Caco-2 (cell line): ENCODE measurements at regions not wholly inside any gene's neighbourhood (a gene's known extent, or its start where the extent isn't known, plus 50 kb on each side); places are given as distances from the start of the nearest gene placed in this dataset.

ENCODE experiments used
- BruUV-seq: library from RNA; stranded (reverse); fragments of 400-500 nt; replicated peaks from 2 replicates; lab custom pipeline; 2021; lab: Mats Ljungman, UMichigan
- CTCF ChIA-PET: fragments of 300-600 bp; sonication (Branson Sonifier 250); formaldehyde crosslinking; loops from one replicate; lab custom pipeline; 2022; ENCODE audit warnings: antibody characterized with exemption; lab: Charles Lee
- POLR2A ChIA-PET: fragments of 300-600 bp; sonication (Branson Sonifier 250); formaldehyde crosslinking; loops from one replicate; lab custom pipeline; 2022; ENCODE audit warnings: antibody characterized with exemption; lab: Charles Lee
- DNase-seq, 2 experiments: peaks; one replicate each; pipeline versions ENCODE4 v3.0.0 to v3.0.0-alpha.2; 2020 to 2022
- H3K27me3 ChIP-seq: replicated peaks from 2 replicates; pipeline ENCODE4 v1.6.0; 2011; ENCODE audit warnings: low read length; ENCODE audit not compliant: control insufficient read depth, insufficient read depth
- H3K36me3 ChIP-seq: 2 replicates; pipeline ENCODE4 v1.5.1; 2011; ENCODE audit warnings: low read length; ENCODE audit not compliant: control insufficient read depth, insufficient read depth
- H3K4me1 ChIP-seq: fragments of 250-450 bp; sonication (Bioruptor Pico); 2 replicates; pipeline ENCODE4 v1.5.1; 2020; ENCODE audit warnings: mild to moderate bottlenecking
- H3K4me3 ChIP-seq: 2 replicates; pipeline ENCODE4 v1.5.1; 2011; ENCODE audit warnings: low read depth, mild to moderate bottlenecking, control low read depth, low read length
- H3K9me3 ChIP-seq: fragments of 250-450 bp; sonication (Bioruptor Pico); 2 replicates; pipeline ENCODE4 v1.5.1; 2020; ENCODE audit warnings: mild to moderate bottlenecking, moderate library complexity
- H3K27ac Mint-ChIP-seq: one replicate; pipeline ENCODE4 v1.8.0; 2022; ENCODE audit warnings: mixed read lengths; ENCODE audit not compliant: unreplicated experiment
- H3K27me3 Mint-ChIP-seq: one replicate; pipeline ENCODE4 v1.8.0; 2022; ENCODE audit warnings: mixed read lengths; ENCODE audit not compliant: insufficient read depth, unreplicated experiment
- H3K36me3 Mint-ChIP-seq: one replicate; pipeline ENCODE4 v1.8.0; 2022; ENCODE audit warnings: mild to moderate bottlenecking, mixed read lengths; ENCODE audit not compliant: insufficient read depth, unreplicated experiment
- H3K4me1 Mint-ChIP-seq: one replicate; pipeline ENCODE4 v1.8.0; 2022; ENCODE audit warnings: low read depth, mixed read lengths; ENCODE audit not compliant: unreplicated experiment
- H3K4me3 Mint-ChIP-seq: one replicate; pipeline ENCODE4 v1.8.0; 2022; ENCODE audit warnings: mild to moderate bottlenecking, moderate library complexity, mixed read lengths; ENCODE audit not compliant: unreplicated experiment
- H3K9me3 Mint-ChIP-seq: one replicate; pipeline ENCODE4 v1.8.0; 2022; ENCODE audit warnings: mixed read lengths; ENCODE audit not compliant: unreplicated experiment
- intact Hi-C: fragments of 100-400 bp; cut with micrococcal nuclease; formaldehyde crosslinking; loops from one replicate; pipeline ENCODE4 v1.10.0; 2022; ENCODE audit not compliant: unreplicated experiment
- TF ChIP-seq, protein P1 (sequence below), 2 experiments: fragments of 200-600 bp in 1 of 2; IDR thresholded peaks; 1 replicate in 1 of 2; 2 replicates in 1 of 2; pipeline versions ENCODE4 v1.5.1 to v1.8.0; 2011 to 2022; ENCODE audit warnings: antibody characterized with exemption in 1 of 2, control low read depth in 1 of 2, inconsistent platforms in 1 of 2, low read depth in 1 of 2, low read length in 1 of 2, mild to moderate bottlenecking in 1 of 2, moderate library complexity in 1 of 2; ENCODE audit not compliant: insufficient read depth in 1 of 2, severe bottlenecking in 1 of 2, unreplicated experiment in 1 of 2

DNA sequence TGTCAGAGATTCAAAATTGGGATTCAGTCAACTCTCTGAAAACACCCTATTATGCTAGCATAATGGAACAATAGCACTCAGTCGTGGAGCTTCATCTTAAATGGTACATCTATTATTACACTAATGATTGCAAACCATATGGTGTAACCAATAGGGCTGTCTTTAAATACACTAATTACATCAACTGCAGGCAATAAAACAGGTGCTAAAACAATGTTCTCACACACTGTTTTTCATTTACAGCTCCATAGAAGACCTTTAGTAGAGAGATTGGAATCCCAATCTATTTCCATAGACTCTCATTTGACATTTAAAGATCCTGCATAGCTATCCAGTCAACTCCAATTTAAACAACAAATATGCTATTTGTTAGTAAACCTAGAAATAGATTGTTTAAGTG lies 1917.4 kb downstream of the OLFM4 start:
- ChIA-PET CTCF (no interaction called here), POLR2A (no interaction called here)
- Mint-ChIP-seq H3K36me3 (no peaks in the 10 kb centered on the region), H3K4me1 (no peaks in the 10 kb centered on the region), H3K4me3 (no peak overlapping the region), H3K27me3 (no peaks in the 10 kb centered on the region), H3K27ac (no peak overlapping the region), H3K9me3 (no peaks in the 10 kb centered on the region)
- Histone ChIP-seq H3K9me3 (no peaks in the 10 kb centered on the region), H3K4me1 (no peaks in the 10 kb centered on the region), H3K4me3 (no peak overlapping the region), H3K27me3 (no peaks in the 10 kb centered on the region), H3K36me3 (no peaks in the 10 kb centered on the region)
- no TSS peak for BruUV-seq
- intact Hi-C loops, result no loop called here
- no peak for DNase-seq
- TF ChIP-seq, protein P1, sequence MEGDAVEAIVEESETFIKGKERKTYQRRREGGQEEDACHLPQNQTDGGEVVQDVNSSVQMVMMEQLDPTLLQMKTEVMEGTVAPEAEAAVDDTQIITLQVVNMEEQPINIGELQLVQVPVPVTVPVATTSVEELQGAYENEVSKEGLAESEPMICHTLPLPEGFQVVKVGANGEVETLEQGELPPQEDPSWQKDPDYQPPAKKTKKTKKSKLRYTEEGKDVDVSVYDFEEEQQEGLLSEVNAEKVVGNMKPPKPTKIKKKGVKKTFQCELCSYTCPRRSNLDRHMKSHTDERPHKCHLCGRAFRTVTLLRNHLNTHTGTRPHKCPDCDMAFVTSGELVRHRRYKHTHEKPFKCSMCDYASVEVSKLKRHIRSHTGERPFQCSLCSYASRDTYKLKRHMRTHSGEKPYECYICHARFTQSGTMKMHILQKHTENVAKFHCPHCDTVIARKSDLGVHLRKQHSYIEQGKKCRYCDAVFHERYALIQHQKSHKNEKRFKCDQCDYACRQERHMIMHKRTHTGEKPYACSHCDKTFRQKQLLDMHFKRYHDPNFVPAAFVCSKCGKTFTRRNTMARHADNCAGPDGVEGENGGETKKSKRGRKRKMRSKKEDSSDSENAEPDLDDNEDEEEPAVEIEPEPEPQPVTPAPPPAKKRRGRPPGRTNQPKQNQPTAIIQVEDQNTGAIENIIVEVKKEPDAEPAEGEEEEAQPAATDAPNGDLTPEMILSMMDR (IDR thresholded peaks at IDR 0.05; ENCODE audit: insufficient read depth in 1 of 2, low read depth in 1 of 2, low read length in 1 of 2, severe bottlenecking in 1 of 2, unreplicated experiment in 1 of 2), result no peak

DNA sequence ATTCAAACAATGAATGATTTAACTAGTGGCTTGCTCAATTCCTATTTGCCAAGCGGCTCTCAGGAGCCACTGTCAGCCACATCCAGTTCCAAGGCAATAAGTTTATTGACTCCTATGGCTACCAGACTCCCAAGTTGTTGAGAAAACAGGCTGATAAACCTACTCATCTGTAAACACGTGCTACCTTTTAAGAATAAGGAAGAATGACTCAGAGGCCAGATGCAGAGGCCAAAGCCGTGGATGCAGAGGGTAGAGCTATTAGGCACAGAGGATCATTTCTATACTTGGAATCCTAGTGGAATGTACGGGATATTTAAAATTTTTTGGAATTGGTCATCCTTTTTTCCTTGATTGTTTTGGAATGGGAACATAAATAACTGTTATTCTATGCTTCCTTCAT lies 1921.1 kb downstream of the OLFM4 start:
- no peak for DNase-seq
- Histone ChIP-seq H3K9me3 (no peaks in the 10 kb centered on the region), H3K4me3 (no peak overlapping the region), H3K36me3 (no peaks in the 10 kb centered on the region), H3K4me1 (no peaks in the 10 kb centered on the region), H3K27me3 (no peaks in the 10 kb centered on the region)
- Mint-ChIP-seq H3K4me1 (no peaks in the 10 kb centered on the region), H3K27me3 (no peaks in the 10 kb centered on the region), H3K4me3 (no peak overlapping the region), H3K27ac (no peak overlapping the region), H3K36me3 (no peaks in the 10 kb centered on the region), H3K9me3 (no peaks in the 10 kb centered on the region)
- no TSS peak for BruUV-seq
- POLR2A ChIA-PET, result no interaction called here
- intact Hi-C loops, result loop anchor here (10.0 kb wide), 1 partner anchor 295 kb away; no protein-coding TSS in a partner anchor
- TF ChIP-seq, protein P1 (IDR thresholded peaks at IDR 0.05; ENCODE audit: insufficient read depth in 1 of 2, low read depth in 1 of 2, low read length in 1 of 2, severe bottlenecking in 1 of 2, unreplicated experiment in 1 of 2), result no peak
- CTCF ChIA-PET, result no interaction called here

DNA sequence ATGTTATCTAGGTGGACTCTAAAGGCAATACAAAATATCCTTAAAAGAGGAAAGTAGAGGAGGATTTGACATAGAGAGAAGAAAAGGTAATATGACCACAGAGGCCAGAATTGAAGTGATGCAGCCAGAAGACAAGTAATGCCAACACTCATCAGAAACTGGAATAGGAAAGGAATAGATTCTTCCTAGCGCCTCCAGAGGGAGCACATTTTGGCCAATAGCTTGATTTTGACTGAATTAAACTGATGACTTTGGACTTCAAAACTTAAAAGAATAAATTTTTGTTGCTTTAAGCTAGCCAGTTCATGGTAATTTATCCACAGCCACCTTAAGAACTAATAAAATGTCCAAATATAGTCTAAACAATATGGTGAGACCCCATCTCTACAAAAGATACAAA lies 1921.9 kb downstream of the OLFM4 start:
- ChIA-PET POLR2A (no interaction called here), CTCF (no interaction called here)
- Histone ChIP-seq H3K4me3 (no peak overlapping the region), H3K9me3 (no peaks in the 10 kb centered on the region), H3K36me3 (no peaks in the 10 kb centered on the region), H3K4me1 (no peaks in the 10 kb centered on the region), H3K27me3 (no peaks in the 10 kb centered on the region)
- no peak for DNase-seq
- intact Hi-C loops, result loop anchor here (10.0 kb wide), 1 partner anchor 294 kb away; no protein-coding TSS in a partner anchor
- Mint-ChIP-seq H3K4me3 (no peak overlapping the region), H3K4me1 (no peaks in the 10 kb centered on the region), H3K9me3 (no peaks in the 10 kb centered on the region), H3K27me3 (no peaks in the 10 kb centered on the region), H3K36me3 (no peaks in the 10 kb centered on the region), H3K27ac (no peak overlapping the region)
- TF ChIP-seq, protein P1 (IDR thresholded peaks at IDR 0.05; ENCODE audit: insufficient read depth in 1 of 2, low read depth in 1 of 2, low read length in 1 of 2, severe bottlenecking in 1 of 2, unreplicated experiment in 1 of 2), result peak in 1 of 2 experiments; percentile 20
- BruUV-seq, result no TSS peak
